OCI-LY7 (cell line): ENCODE measurements at regions not wholly inside any gene's neighbourhood (a gene's known extent, or its start where the extent isn't known, plus 50 kb on each side); places are given as distances from the start of the nearest gene placed in this dataset.

Experiments used
- CTCF ChIP-seq: fragments of 200-600 bp; sonication (generic); conservative IDR thresholded peaks from 2 replicates; pipeline ENCODE4 v1.5.1; 2014; ENCODE audit warnings: mild to moderate bottlenecking, antibody characterized with exemption, low read length, moderate library complexity, mixed read lengths
- EZH2phosphoT487 ChIP-seq: fragments of 200-600 bp; sonication (generic); IDR thresholded peaks from 2 replicates; pipeline ENCODE4 v1.6.1; 2018; ENCODE audit warnings: low read depth, borderline replicate concordance, mild to moderate bottlenecking, mixed run types, antibody characterized with exemption, low read length, moderate library complexity, mixed read lengths

- TF ChIP-seq CTCF: no peak
- TF ChIP-seq EZH2phosphoT487: no peak
Observed at GRCh38 chr22:48926643-48927042, 901.0 kb downstream of the BRD1 start.
